SK-N-SH (cell line): ENCODE measurements at regions not wholly inside any gene's neighbourhood (a gene's known extent, or its start where the extent isn't known, plus 50 kb on each side); places are given as distances from the start of the nearest gene placed in this dataset.

Experiments
- CTCF ChIA-PET: fragments of 300-600, 350-600 bp; formaldehyde crosslinking; extraction: SDS; loops from one replicate; lab custom pipeline; 2021; lab: Yijun Ruan, JAX
- POLR2A ChIA-PET: fragments of 350-600 bp; sonication (Branson Sonifier 250); formaldehyde crosslinking; extraction: SDS; loops from one replicate; lab custom pipeline; 2020; ENCODE audit warnings: antibody characterized with exemption, inconsistent platforms; lab: Yijun Ruan, JAX
- DNase-seq: peaks from one replicate; pipeline ENCODE4 v3.0.0; 2012
- H2AFZ ChIP-seq: fragments of 200-600 bp; sonication (generic); 2 replicates; pipeline ENCODE4 v1.8.1; 2016; ENCODE audit warnings: antibody characterized with exemption, mild to moderate bottlenecking, low read depth
- H3F3A ChIP-seq: fragments of 200-600 bp; sonication (generic); replicated peaks from 2 replicates; pipeline ENCODE3; 2016; ENCODE audit warnings: antibody characterized with exemption, mild to moderate bottlenecking; ENCODE audit not compliant: insufficient read depth
- H3K27ac ChIP-seq, 2 experiments: fragments of 200-500 bp in 1 of 2; fragments of 200-600 bp in 1 of 2; sonication (Bioruptor generic) in 1 of 2; sonication (generic), shearing (Covaris generic) in 1 of 2; 2 replicates each; pipeline versions ENCODE4 v1.5.1 to v1.6.1; 2014 to 2016; ENCODE audit warnings: low read depth in 2 of 2, inconsistent platforms in 1 of 2, low read length in 1 of 2, mild to moderate bottlenecking in 1 of 2, mixed read lengths in 1 of 2
- H3K27me3 ChIP-seq: fragments of 200-600 bp; sonication (generic), shearing (Covaris generic); 2 replicates; pipeline ENCODE4 v1.6.1; 2016; ENCODE audit warnings: mixed run types; ENCODE audit not compliant: insufficient read depth
- H3K36me3 ChIP-seq, 2 experiments: fragments of 200-500 bp in 1 of 2; fragments of 200-600 bp in 1 of 2; sonication (Bioruptor generic) in 1 of 2; sonication (generic) in 1 of 2; replicated peaks in 1 of 2; 2 replicates each; pipeline versions ENCODE3 to v1.5.1; 2014 to 2016; ENCODE audit warnings: low read length in 1 of 2, mild to moderate bottlenecking in 1 of 2; ENCODE audit not compliant: insufficient read depth in 2 of 2, control insufficient read depth in 1 of 2
- H3K4me1 ChIP-seq, 2 experiments: fragments of 200-500 bp in 1 of 2; fragments of 200-600 bp in 1 of 2; sonication (Bioruptor generic) in 1 of 2; sonication (generic), shearing (Covaris generic) in 1 of 2; 2 replicates each; pipeline versions ENCODE4 v1.5.1 to v1.6.1; 2014 to 2016; ENCODE audit warnings: low read depth in 1 of 2, low read length in 1 of 2, mixed run types in 1 of 2; ENCODE audit not compliant: insufficient read depth in 2 of 2, control insufficient read depth in 1 of 2
- H3K4me2 ChIP-seq: fragments of 200-600 bp; sonication (generic), shearing (Covaris generic); 2 replicates; pipeline ENCODE4 v1.6.1; 2017; ENCODE audit warnings: mixed run types
- H3K4me3 ChIP-seq, 2 experiments: fragments of 200-500 bp in 1 of 2; fragments of 200-600 bp in 1 of 2; sonication (Bioruptor generic) in 1 of 2; sonication (generic), shearing (Covaris generic) in 1 of 2; 2 replicates each; pipeline versions ENCODE4 v1.5.1 to v1.8.1; 2014 to 2016; ENCODE audit warnings: low read depth in 2 of 2, inconsistent platforms in 1 of 2, low read length in 1 of 2, mild to moderate bottlenecking in 1 of 2, mixed read lengths in 1 of 2, moderate library complexity in 1 of 2
- H3K79me2 ChIP-seq: fragments of 200-600 bp; sonication (generic); 2 replicates; pipeline ENCODE4 v1.8.1; 2017; ENCODE audit warnings: mild to moderate bottlenecking; ENCODE audit not compliant: insufficient read depth
- H3K9ac ChIP-seq: fragments of 200-600 bp; sonication (generic); 2 replicates; pipeline ENCODE4 v1.6.1; 2017; ENCODE audit warnings: mixed run types
- H3K9me2 ChIP-seq: fragments of 200-600 bp; sonication (generic); 2 replicates; pipeline ENCODE4 v1.6.1; 2017; ENCODE audit warnings: mixed run types
- H3K9me3 ChIP-seq: fragments of 200-600 bp; sonication (generic); 2 replicates; pipeline ENCODE4 v1.6.1; 2017; ENCODE audit warnings: mixed run types, mild to moderate bottlenecking, moderate library complexity
- H4K20me1 ChIP-seq: fragments of 200-600 bp; sonication (generic); 2 replicates; pipeline ENCODE4 v1.6.1; 2017; ENCODE audit warnings: mild to moderate bottlenecking, mixed run types; ENCODE audit not compliant: insufficient read depth
- EZH2phosphoT487 ChIP-seq: fragments of 200-600 bp; sonication (generic); IDR thresholded peaks from 2 replicates; pipeline ENCODE4 v1.6.1; 2017; ENCODE audit warnings: low read depth, mixed run types, mild to moderate bottlenecking, antibody characterized with exemption, moderate library complexity, borderline replicate concordance
- FOXJ3 ChIP-seq: sonication (generic); formaldehyde crosslinking; IDR thresholded peaks from 2 replicates; pipeline ENCODE4 v1.5.1; 2020; ENCODE audit warnings: mild to moderate bottlenecking, missing genetic modification reagents
- FOXM1 ChIP-seq: IDR thresholded peaks from 2 replicates; pipeline ENCODE4 v1.4.0; 2012; ENCODE audit warnings: low read depth, mild to moderate bottlenecking
- GATA2 ChIP-seq: sonication (generic); formaldehyde crosslinking; IDR thresholded peaks from 2 replicates; pipeline ENCODE4 v1.5.0; 2020; ENCODE audit warnings: mild to moderate bottlenecking, missing genetic modification reagents
- JUND ChIP-seq: IDR thresholded peaks from 2 replicates; pipeline ENCODE4 v1.4.0; 2012
- RAD21 ChIP-seq: IDR thresholded peaks from 2 replicates; pipeline ENCODE4 v1.6.1; 2012; ENCODE audit warnings: mild to moderate bottlenecking, low read length
- RFX5 ChIP-seq: IDR thresholded peaks from 2 replicates; pipeline ENCODE4 v1.6.1; 2012; ENCODE audit warnings: mild to moderate bottlenecking, improper control_type of control experiment, low read length
- SIN3A ChIP-seq: IDR thresholded peaks from 2 replicates; pipeline ENCODE4 v1.6.1; 2012; ENCODE audit warnings: low read depth, mild to moderate bottlenecking, low read length, moderate library complexity, borderline replicate concordance
- TCF12 ChIP-seq: IDR thresholded peaks from 2 replicates; pipeline ENCODE4 v1.4.0; 2012
- YY1 ChIP-seq: IDR thresholded peaks from 2 replicates; pipeline ENCODE4 v1.4.0; 2012; ENCODE audit warnings: low read depth, mild to moderate bottlenecking
- WGBS: methylation state at CpG from one replicate; pipeline ENCODE4 v1.1.6; 2017; ENCODE audit warnings: low lambda C conversion rate; 5-methylcytosine and 5-hydroxymethylcytosine counted together
- TF ChIP-seq, protein P1 (sequence below): IDR thresholded peaks from 2 replicates; pipeline ENCODE4 v1.4.0; 2012; ENCODE audit warnings: low read depth
- TF ChIP-seq, protein P2 (sequence below): fragments of 150-350 bp; IDR thresholded peaks from 2 replicates; pipeline ENCODE4 v1.6.1; 2016; ENCODE audit warnings: mild to moderate bottlenecking, low read depth, low read length
- TF ChIP-seq, protein P3 (sequence below): fragments of 200-600 bp; sonication (generic); IDR thresholded peaks from 2 replicates; pipeline ENCODE4 v1.6.1; 2017; ENCODE audit warnings: antibody characterized with exemption, mild to moderate bottlenecking, moderate library complexity

- DNase-seq: no peak
- Histone ChIP-seq H3K36me3 (no peaks in the 10 kb centered on the region), H3K27me3 (no peaks in the 10 kb centered on the region), H3K4me3 (no peak overlapping the region), H3K9me3 (no peaks in the 10 kb centered on the region), H3K9me2 (no peaks in the 10 kb centered on the region), H3F3A (no peaks in the 10 kb centered on the region), H2AFZ (no peak overlapping the region), H3K9ac (no peak overlapping the region), H3K79me2 (no peaks in the 10 kb centered on the region), H3K27ac (no peak overlapping the region), H3K4me2 (no peak overlapping the region), H4K20me1 (no peaks in the 10 kb centered on the region), H3K4me1 (no peaks in the 10 kb centered on the region)
- ChIA-PET CTCF (interaction anchor here (1.0 to 1.5 kb wide), 2 partner anchors 13 to 53 kb away, joined by 3 read pairs; no protein-coding TSS in a partner anchor), POLR2A (no interaction called here)
- TF ChIP-seq, protein P1, sequence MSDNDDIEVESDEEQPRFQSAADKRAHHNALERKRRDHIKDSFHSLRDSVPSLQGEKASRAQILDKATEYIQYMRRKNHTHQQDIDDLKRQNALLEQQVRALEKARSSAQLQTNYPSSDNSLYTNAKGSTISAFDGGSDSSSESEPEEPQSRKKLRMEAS: no peak
- TF ChIP-seq SIN3A: no peak
- no peak for TF ChIP-seq RFX5
- TF ChIP-seq GATA2: no peak
- no peak for TF ChIP-seq FOXJ3 (CRISPR knock-in tag)
- TF ChIP-seq JUND: no peak
- no peak for TF ChIP-seq RAD21
- TF ChIP-seq TCF12: no peak
- TF ChIP-seq EZH2phosphoT487: no peak
- no peak for TF ChIP-seq FOXM1
These were observed 182.2 kb upstream of the PCDH15 start for GRCh38 chr10:54983255-54983654.

DNA sequence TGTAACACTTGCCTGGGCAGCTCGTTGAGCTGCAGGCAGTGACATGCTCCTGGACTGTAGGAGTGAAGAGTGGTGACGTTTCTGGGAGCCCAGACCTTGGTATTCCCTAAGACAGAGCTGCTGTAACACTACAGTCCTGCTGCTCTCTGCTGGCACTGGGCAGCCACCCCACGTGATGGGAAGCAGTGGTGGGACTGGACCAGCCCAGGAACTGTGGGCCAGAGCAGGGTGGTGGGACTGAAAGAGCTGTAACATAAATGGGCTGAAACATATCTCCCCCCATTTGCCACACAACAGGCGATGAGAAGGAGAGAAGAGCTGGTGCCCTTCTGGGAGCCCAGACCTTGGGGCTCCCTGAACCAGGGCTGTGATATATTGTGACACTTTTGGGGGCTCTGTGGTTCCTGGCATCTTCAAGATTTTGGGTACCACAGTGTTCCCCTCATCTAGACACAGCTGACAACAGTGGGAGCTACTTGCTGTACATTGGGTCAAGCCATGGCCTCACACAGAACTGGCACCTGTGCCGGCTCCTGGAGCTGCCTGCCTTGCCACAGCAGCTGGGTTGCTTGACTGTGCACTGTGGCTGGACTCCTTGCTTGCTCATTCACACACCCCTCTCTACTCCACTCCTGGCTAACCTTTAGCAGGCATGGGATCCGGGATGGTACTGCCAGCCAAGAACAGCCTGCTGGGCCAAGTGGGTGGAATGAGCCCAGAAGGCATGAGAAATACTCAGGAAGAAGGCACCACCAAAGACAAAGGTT is 161.3 kb upstream of the PCDH15 start:
- Histone ChIP-seq H3K27ac (no peak overlapping the region), H3K4me2 (no peak overlapping the region), H2AFZ (no peak overlapping the region), H3K9ac (no peak overlapping the region), H3K79me2 (no peaks in the 10 kb centered on the region), H3K4me1 (no peaks in the 10 kb centered on the region), H3K27me3 (no peaks in the 10 kb centered on the region), H3K36me3 (no peaks in the 10 kb centered on the region), H3F3A (no peaks in the 10 kb centered on the region), H4K20me1 (no peaks in the 10 kb centered on the region), H3K4me3 (no peak overlapping the region), H3K9me2 (no peaks in the 10 kb centered on the region), H3K9me3 (no peaks in the 10 kb centered on the region)
- no peak for DNase-seq
- TF ChIP-seq, protein P2, sequence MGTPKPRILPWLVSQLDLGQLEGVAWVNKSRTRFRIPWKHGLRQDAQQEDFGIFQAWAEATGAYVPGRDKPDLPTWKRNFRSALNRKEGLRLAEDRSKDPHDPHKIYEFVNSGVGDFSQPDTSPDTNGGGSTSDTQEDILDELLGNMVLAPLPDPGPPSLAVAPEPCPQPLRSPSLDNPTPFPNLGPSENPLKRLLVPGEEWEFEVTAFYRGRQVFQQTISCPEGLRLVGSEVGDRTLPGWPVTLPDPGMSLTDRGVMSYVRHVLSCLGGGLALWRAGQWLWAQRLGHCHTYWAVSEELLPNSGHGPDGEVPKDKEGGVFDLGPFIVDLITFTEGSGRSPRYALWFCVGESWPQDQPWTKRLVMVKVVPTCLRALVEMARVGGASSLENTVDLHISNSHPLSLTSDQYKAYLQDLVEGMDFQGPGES: no peak
- TF ChIP-seq, protein P3, sequence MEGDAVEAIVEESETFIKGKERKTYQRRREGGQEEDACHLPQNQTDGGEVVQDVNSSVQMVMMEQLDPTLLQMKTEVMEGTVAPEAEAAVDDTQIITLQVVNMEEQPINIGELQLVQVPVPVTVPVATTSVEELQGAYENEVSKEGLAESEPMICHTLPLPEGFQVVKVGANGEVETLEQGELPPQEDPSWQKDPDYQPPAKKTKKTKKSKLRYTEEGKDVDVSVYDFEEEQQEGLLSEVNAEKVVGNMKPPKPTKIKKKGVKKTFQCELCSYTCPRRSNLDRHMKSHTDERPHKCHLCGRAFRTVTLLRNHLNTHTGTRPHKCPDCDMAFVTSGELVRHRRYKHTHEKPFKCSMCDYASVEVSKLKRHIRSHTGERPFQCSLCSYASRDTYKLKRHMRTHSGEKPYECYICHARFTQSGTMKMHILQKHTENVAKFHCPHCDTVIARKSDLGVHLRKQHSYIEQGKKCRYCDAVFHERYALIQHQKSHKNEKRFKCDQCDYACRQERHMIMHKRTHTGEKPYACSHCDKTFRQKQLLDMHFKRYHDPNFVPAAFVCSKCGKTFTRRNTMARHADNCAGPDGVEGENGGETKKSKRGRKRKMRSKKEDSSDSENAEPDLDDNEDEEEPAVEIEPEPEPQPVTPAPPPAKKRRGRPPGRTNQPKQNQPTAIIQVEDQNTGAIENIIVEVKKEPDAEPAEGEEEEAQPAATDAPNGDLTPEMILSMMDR: no peak
- TF ChIP-seq YY1: no peak
- ChIA-PET CTCF (interaction anchor here (1.6 kb wide), 1 partner anchor 24 kb away, joined by 6 read pairs; no protein-coding TSS in a partner anchor), POLR2A (no interaction called here)
- WGBS: 28% methylated on average over 5 of the region's 6 CpGs
